Esophagus muscularis mucosa (tissue), 4 donors: ENCODE measurements at regions not wholly inside any gene's neighbourhood (a gene's known extent, or its start where the extent isn't known, plus 50 kb on each side); places are given as distances from the start of the nearest gene placed in this dataset.

ENCODE experiments used
- EP300 ChIP-seq: sonication (generic); formaldehyde crosslinking; IDR thresholded peaks from one replicate; pipeline ENCODE4 v1.6.1; 2017; ENCODE audit warnings: antibody characterized with exemption
- POLR2A ChIP-seq: fragments of 450-650 bp; IDR thresholded peaks from one replicate; pipeline ENCODE4 v1.6.1; 2017; ENCODE audit warnings: antibody characterized with exemption, moderate library complexity, mild to moderate bottlenecking, low read depth
- POLR2AphosphoS5 ChIP-seq, 2 donors: sonication (generic); formaldehyde crosslinking; IDR thresholded peaks; one replicate each; pipeline ENCODE4 v1.6.1; 2017; ENCODE audit warnings: antibody characterized with exemption in 2 of 2
- TF ChIP-seq, protein P1 (sequence below), 3 experiments: fragments of 200-600 bp in 2 of 3; fragments of 450-650 bp in 1 of 3; sonication (generic) in 2 of 3; IDR thresholded peaks; one replicate each; pipeline ENCODE4 v1.5.1; 2017 to 2019; ENCODE audit warnings: antibody characterized with exemption in 3 of 3, mild to moderate bottlenecking in 2 of 3, moderate library complexity in 1 of 3

GRCh38 chr16:55136356-55137150 lies 187.4 kb upstream of the IRX6 start:
- TF ChIP-seq POLR2A (no peak), POLR2AphosphoS5 (IDR thresholded peaks at IDR 0.05) (no peak), EP300 (no peak)
- TF ChIP-seq, protein P1, sequence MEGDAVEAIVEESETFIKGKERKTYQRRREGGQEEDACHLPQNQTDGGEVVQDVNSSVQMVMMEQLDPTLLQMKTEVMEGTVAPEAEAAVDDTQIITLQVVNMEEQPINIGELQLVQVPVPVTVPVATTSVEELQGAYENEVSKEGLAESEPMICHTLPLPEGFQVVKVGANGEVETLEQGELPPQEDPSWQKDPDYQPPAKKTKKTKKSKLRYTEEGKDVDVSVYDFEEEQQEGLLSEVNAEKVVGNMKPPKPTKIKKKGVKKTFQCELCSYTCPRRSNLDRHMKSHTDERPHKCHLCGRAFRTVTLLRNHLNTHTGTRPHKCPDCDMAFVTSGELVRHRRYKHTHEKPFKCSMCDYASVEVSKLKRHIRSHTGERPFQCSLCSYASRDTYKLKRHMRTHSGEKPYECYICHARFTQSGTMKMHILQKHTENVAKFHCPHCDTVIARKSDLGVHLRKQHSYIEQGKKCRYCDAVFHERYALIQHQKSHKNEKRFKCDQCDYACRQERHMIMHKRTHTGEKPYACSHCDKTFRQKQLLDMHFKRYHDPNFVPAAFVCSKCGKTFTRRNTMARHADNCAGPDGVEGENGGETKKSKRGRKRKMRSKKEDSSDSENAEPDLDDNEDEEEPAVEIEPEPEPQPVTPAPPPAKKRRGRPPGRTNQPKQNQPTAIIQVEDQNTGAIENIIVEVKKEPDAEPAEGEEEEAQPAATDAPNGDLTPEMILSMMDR (IDR thresholded peaks at IDR 0.05), result no peak
